ENCODE measurements at regions not wholly inside any gene's neighbourhood (a gene's known extent, or its start where the extent isn't known, plus 50 kb on each side); places are given as distances from the start of the nearest gene placed in this dataset.

DNA sequence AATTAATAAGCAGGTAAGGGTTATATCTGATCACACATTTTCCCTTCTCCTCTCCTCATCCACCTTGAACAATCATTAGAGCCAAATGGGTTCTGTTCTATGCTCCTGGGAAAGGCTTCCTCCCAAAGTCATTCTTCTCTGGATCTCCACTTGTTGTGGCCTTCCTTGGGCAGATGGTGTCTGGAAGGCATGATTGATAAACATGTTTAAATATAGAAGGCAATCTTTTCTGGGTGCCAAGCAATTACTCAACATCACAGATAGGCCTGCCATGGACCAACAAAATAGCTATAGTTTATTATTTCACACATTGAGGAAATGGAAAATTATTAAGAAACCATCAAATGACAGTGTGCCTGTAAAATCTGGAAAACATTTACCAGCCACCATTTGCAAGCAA is 73.5 kb downstream of the KCNA4 start:
- TF ChIP-seq POLR2AphosphoS5 (IDR thresholded peaks at IDR 0.05; ENCODE audit: low read depth, low read length) (no peak), TAF1 (IDR thresholded peaks at IDR 0.05; ENCODE audit: borderline replicate concordance, low read depth, low read length) (no peak), POLR2A (IDR thresholded peaks at IDR 0.05; ENCODE audit: low read depth, low read length) (no peak)
